ENCODE measurements at regions not wholly inside any gene's neighbourhood (a gene's known extent, or its start where the extent isn't known, plus 50 kb on each side); places are given as distances from the start of the nearest gene placed in this dataset.

- Mint-ChIP-seq H3K9me3 (peaks cover 2% of the 10 kb centered on the region), H3K27ac (ENCODE audit: unreplicated experiment) (no peak overlapping the region), H3K27me3 (ENCODE audit: low read depth) (no peaks in the 10 kb centered on the region), H3K36me3 (ENCODE audit: low read depth) (no peaks in the 10 kb centered on the region), H3K4me1 (peaks cover 40% of the 10 kb centered on the region), H3K4me3 (no peak overlapping the region)
- TF ChIP-seq CTCF (conservative IDR thresholded peaks at IDR 0.05), result no peak
- no peak for DNase-seq (ENCODE audit: low read depth, low spot score)
These were observed 655.7 kb downstream of the INHBA start for GRCh38 chr7:41047211-41047610.

GRCh38 chr7:41046776-41047175, 656.1 kb downstream of the INHBA start:
- H3K36me3 Mint-ChIP-seq (ENCODE audit: low read depth), result no peaks in the 10 kb centered on the region
- no peak overlapping the region for H3K4me3 Mint-ChIP-seq
- no peak for TF ChIP-seq CTCF (conservative IDR thresholded peaks at IDR 0.05)
- DNase-seq (ENCODE audit: low read depth, low spot score), result no peak
- no peaks in the 10 kb centered on the region for H3K27me3 Mint-ChIP-seq (ENCODE audit: low read depth)
- peaks cover 36% of the 10 kb centered on the region for H3K4me1 Mint-ChIP-seq
- no peak overlapping the region for H3K27ac Mint-ChIP-seq (ENCODE audit: unreplicated experiment)
- peaks cover 2% of the 10 kb centered on the region for H3K9me3 Mint-ChIP-seq

GRCh38 chr7:41046221-41046761, 656.6 kb downstream of the INHBA start:
- DNase-seq (ENCODE audit: low read depth, low spot score), result no peak
- Mint-ChIP-seq H3K9me3 (peaks cover 2% of the 10 kb centered on the region), H3K4me1 (peaks cover 31% of the 10 kb centered on the region), H3K27me3 (ENCODE audit: low read depth) (no peaks in the 10 kb centered on the region), H3K36me3 (ENCODE audit: low read depth) (no peaks in the 10 kb centered on the region), H3K4me3 (no peak overlapping the region), H3K27ac (ENCODE audit: unreplicated experiment) (no peak overlapping the region)
- TF ChIP-seq CTCF (conservative IDR thresholded peaks at IDR 0.05), result no peak

- no peak for DNase-seq (ENCODE audit: low read depth, low spot score)
- TF ChIP-seq CTCF (conservative IDR thresholded peaks at IDR 0.05), result no peak
- no peak overlapping the region for H3K27ac Mint-ChIP-seq (ENCODE audit: unreplicated experiment)
- H3K4me1 Mint-ChIP-seq, result peaks cover 24% of the 10 kb centered on the region
- H3K4me3 Mint-ChIP-seq, result no peak overlapping the region
- H3K27me3 Mint-ChIP-seq (ENCODE audit: low read depth), result no peaks in the 10 kb centered on the region
- peaks cover 2% of the 10 kb centered on the region for H3K9me3 Mint-ChIP-seq
- H3K36me3 Mint-ChIP-seq (ENCODE audit: low read depth), result no peaks in the 10 kb centered on the region
These were observed 657.2 kb downstream of the INHBA start for GRCh38 chr7:41045556-41046123.

GRCh38 chr7:41039981-41040380, 662.9 kb downstream of the INHBA start:
- Mint-ChIP-seq H3K9me3 (peaks cover 2% of the 10 kb centered on the region), H3K4me1 (peaks cover 9% of the 10 kb centered on the region), H3K27me3 (ENCODE audit: low read depth) (peaks cover 3% of the 10 kb centered on the region), H3K36me3 (ENCODE audit: low read depth) (no peaks in the 10 kb centered on the region), H3K4me3 (no peak overlapping the region), H3K27ac (ENCODE audit: unreplicated experiment) (no peak overlapping the region)
- DNase-seq (ENCODE audit: low read depth, low spot score), result no peak
- TF ChIP-seq CTCF (conservative IDR thresholded peaks at IDR 0.05), result no peak

Data from neural crest cell (in vitro differentiated cells).